Neural cell (in vitro differentiated cells): ENCODE measurements at regions not wholly inside any gene's neighbourhood (a gene's known extent, or its start where the extent isn't known, plus 50 kb on each side); places are given as distances from the start of the nearest gene placed in this dataset.

Experiments used
- CTCF ChIP-seq: fragments of 450-650 bp; IDR thresholded peaks from 2 replicates; pipeline ENCODE4 v1.5.1; 2014; ENCODE audit warnings: antibody characterized with exemption, mild to moderate bottlenecking, moderate library complexity; ENCODE audit not compliant: poor library complexity, severe bottlenecking
- EP300 ChIP-seq: fragments of 450-650 bp; conservative IDR thresholded peaks from 2 replicates; pipeline ENCODE4 v1.6.1; 2014; ENCODE audit warnings: antibody characterized with exemption, mild to moderate bottlenecking, moderate library complexity; ENCODE audit not compliant: poor library complexity, severe bottlenecking
- EZH2 ChIP-seq: fragments of 200-600, 300-800 bp; shearing (Covaris generic), sonication (generic); IDR thresholded peaks from 2 replicates; pipeline ENCODE4 v1.6.1; 2014; ENCODE audit warnings: antibody characterized with exemption, low read length, borderline replicate concordance, mild to moderate bottlenecking; ENCODE audit not compliant: insufficient read depth, poor library complexity, severe bottlenecking
- RAD21 ChIP-seq: fragments of 450-650 bp; conservative IDR thresholded peaks from 2 replicates; pipeline ENCODE4 v1.6.1; 2014; ENCODE audit warnings: antibody characterized with exemption, mild to moderate bottlenecking, moderate library complexity
- SMC3 ChIP-seq: fragments of 450-650 bp; conservative IDR thresholded peaks from 2 replicates; pipeline ENCODE4 v1.6.1; 2014; ENCODE audit warnings: antibody characterized with exemption, mild to moderate bottlenecking, moderate library complexity; ENCODE audit not compliant: poor library complexity
- TAF1 ChIP-seq: IDR thresholded peaks from 2 replicates; pipeline ENCODE4 v1.6.1; 2012; ENCODE audit warnings: low read depth

GRCh38 chr3:124632566-124633140, 97.6 kb upstream of the UMPS start:
- TF ChIP-seq CTCF (no peak), EP300 (no peak), EZH2 (no peak), TAF1 (no peak), SMC3 (no peak), RAD21 (no peak)
